ENCODE measurements at regions not wholly inside any gene's neighbourhood (a gene's known extent, or its start where the extent isn't known, plus 50 kb on each side); places are given as distances from the start of the nearest gene placed in this dataset.

- H3K4me2 ChIP-seq = no peak overlapping the region
- peaks cover 22% of the 10 kb centered on the region for H3K4me1 ChIP-seq (ENCODE audit: insufficient read depth)
- no peak for TF ChIP-seq EZH2phosphoT487 (IDR thresholded peaks at IDR 0.05; ENCODE audit: low read depth, severe bottlenecking, unreplicated experiment)
- no peak for TF ChIP-seq EZH2 (IDR thresholded peaks at IDR 0.05; ENCODE audit: borderline replicate concordance)
- TF ChIP-seq, protein P1, sequence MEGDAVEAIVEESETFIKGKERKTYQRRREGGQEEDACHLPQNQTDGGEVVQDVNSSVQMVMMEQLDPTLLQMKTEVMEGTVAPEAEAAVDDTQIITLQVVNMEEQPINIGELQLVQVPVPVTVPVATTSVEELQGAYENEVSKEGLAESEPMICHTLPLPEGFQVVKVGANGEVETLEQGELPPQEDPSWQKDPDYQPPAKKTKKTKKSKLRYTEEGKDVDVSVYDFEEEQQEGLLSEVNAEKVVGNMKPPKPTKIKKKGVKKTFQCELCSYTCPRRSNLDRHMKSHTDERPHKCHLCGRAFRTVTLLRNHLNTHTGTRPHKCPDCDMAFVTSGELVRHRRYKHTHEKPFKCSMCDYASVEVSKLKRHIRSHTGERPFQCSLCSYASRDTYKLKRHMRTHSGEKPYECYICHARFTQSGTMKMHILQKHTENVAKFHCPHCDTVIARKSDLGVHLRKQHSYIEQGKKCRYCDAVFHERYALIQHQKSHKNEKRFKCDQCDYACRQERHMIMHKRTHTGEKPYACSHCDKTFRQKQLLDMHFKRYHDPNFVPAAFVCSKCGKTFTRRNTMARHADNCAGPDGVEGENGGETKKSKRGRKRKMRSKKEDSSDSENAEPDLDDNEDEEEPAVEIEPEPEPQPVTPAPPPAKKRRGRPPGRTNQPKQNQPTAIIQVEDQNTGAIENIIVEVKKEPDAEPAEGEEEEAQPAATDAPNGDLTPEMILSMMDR (IDR thresholded peaks at IDR 0.05; ENCODE audit: poor library complexity) = no peak
- H3K79me2 ChIP-seq = no peaks in the 10 kb centered on the region
- no peak overlapping the region for H2AFZ ChIP-seq
- WGBS (ENCODE audit: low lambda C conversion rate, missing lambda C conversion rate) = 33% methylated on average over 3 of the region's 4 CpGs
- no peaks in the 10 kb centered on the region for H3K9me3 ChIP-seq (ENCODE audit: low read depth)
- no peaks in the 10 kb centered on the region for H3K36me3 ChIP-seq (replicated peaks; ENCODE audit: insufficient read depth, low read depth)
- no peak overlapping the region for H3K4me3 ChIP-seq
- no peaks in the 10 kb centered on the region for H3K9me2 ChIP-seq (replicated peaks; ENCODE audit: insufficient read depth)
- no peaks in the 10 kb centered on the region for H3K27me3 ChIP-seq
- peak overlapping the region; percentile 50 for H3K27ac ChIP-seq
- peak; percentile 25 for DNase-seq (ENCODE audit: low spot score)
- no peaks in the 10 kb centered on the region for H4K20me1 ChIP-seq (ENCODE audit: insufficient read depth, poor library complexity, severe bottlenecking)
Observed at GRCh38 chr2:120859128-120859527, 123.5 kb downstream of the GLI2 start.

DNA sequence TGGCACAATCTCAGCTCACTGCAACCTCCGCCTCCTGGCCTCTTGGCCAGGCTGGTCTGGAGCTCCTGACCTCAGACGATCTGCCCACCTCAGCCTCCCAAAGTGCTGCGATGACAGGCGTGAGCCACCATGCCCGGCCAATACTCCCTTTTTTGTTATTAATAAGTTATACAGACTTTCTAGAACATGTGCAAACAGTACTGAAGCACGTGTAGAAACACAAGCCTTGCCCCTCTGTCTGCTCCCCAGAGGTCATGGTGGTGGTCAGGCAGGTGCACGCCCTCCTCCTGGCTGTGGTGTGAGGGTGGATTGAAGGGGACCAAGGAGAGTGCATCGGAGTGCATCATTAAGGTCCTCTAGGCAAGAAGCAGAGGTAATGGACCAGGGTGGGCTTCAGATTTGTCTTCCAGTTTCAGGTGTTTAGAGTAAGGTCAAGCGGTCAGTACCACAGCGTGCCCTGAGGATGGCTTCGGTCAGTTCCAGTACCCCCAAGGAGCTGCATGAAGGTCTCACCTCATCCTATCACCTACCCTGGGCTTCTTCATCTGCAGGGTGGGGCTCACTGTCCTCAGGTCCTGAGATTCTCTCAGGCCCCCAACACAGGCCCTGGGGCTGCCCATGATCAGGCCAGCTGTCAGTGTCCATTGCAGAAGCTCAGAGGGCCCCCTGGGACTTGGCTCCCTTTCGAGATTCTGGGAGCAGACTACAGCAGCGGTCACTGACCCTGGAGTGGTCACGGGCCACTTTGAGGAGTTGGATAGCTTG lies 124.3 kb downstream of the GLI2 start:
- H3K36me3 ChIP-seq (replicated peaks; ENCODE audit: insufficient read depth, low read depth) = no peaks in the 10 kb centered on the region
- H3K27ac ChIP-seq = peak overlapping the region; percentile 50
- H3K9me3 ChIP-seq (ENCODE audit: low read depth) = no peaks in the 10 kb centered on the region
- H3K4me1 ChIP-seq (ENCODE audit: insufficient read depth) = peaks cover 22% of the 10 kb centered on the region
- no peak overlapping the region for H2AFZ ChIP-seq
- TF ChIP-seq EZH2 (IDR thresholded peaks at IDR 0.05; ENCODE audit: borderline replicate concordance) (no peak), EZH2phosphoT487 (IDR thresholded peaks at IDR 0.05; ENCODE audit: low read depth, severe bottlenecking, unreplicated experiment) (no peak)
- TF ChIP-seq, protein P1 (IDR thresholded peaks at IDR 0.05; ENCODE audit: poor library complexity) = no peak
- H3K79me2 ChIP-seq = no peaks in the 10 kb centered on the region
- WGBS (ENCODE audit: low lambda C conversion rate, missing lambda C conversion rate) = 94% methylated on average over 14 of the region's 14 CpGs
- H3K4me2 ChIP-seq = no peak overlapping the region
- DNase-seq (ENCODE audit: low spot score) = no peak
- H3K27me3 ChIP-seq = no peaks in the 10 kb centered on the region
- no peak overlapping the region for H3K4me3 ChIP-seq
- no peaks in the 10 kb centered on the region for H4K20me1 ChIP-seq (ENCODE audit: insufficient read depth, poor library complexity, severe bottlenecking)
- no peaks in the 10 kb centered on the region for H3K9me2 ChIP-seq (replicated peaks; ENCODE audit: insufficient read depth)

DNA sequence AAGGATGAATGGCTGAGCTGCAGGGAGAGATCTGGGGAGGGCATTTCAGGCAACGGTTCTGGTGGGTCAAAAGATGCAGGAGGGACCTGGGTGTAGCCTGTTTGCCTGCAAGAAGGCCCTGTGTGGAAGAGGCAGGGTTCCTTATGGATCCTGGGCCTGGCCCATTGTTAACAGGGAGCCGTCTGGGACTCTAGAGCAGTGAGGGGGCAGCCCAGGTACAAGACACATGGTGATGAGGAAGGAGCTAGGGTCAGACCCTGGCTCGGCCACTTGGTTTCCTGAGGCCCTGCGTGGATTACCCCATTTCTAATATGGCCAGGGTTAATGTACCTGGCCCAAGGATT lies 124.9 kb downstream of the GLI2 start:
- no peak overlapping the region for H3K27ac ChIP-seq
- WGBS (ENCODE audit: low lambda C conversion rate, missing lambda C conversion rate) = 99% methylated on average over 4 of the region's 4 CpGs
- H4K20me1 ChIP-seq (ENCODE audit: insufficient read depth, poor library complexity, severe bottlenecking) = no peaks in the 10 kb centered on the region
- H3K9me2 ChIP-seq (replicated peaks; ENCODE audit: insufficient read depth) = no peaks in the 10 kb centered on the region
- H3K79me2 ChIP-seq = no peaks in the 10 kb centered on the region
- H3K36me3 ChIP-seq (replicated peaks; ENCODE audit: insufficient read depth, low read depth) = no peaks in the 10 kb centered on the region
- H3K4me3 ChIP-seq = no peak overlapping the region
- no peak for DNase-seq (ENCODE audit: low spot score)
- no peaks in the 10 kb centered on the region for H3K27me3 ChIP-seq
- H2AFZ ChIP-seq = no peak overlapping the region
- H3K9me3 ChIP-seq (ENCODE audit: low read depth) = no peaks in the 10 kb centered on the region
- TF ChIP-seq EZH2 (IDR thresholded peaks at IDR 0.05; ENCODE audit: borderline replicate concordance) (no peak), EZH2phosphoT487 (IDR thresholded peaks at IDR 0.05; ENCODE audit: low read depth, severe bottlenecking, unreplicated experiment) (no peak)
- TF ChIP-seq, protein P1 (IDR thresholded peaks at IDR 0.05; ENCODE audit: poor library complexity) = no peak
- peaks cover 22% of the 10 kb centered on the region for H3K4me1 ChIP-seq (ENCODE audit: insufficient read depth)
- no peak overlapping the region for H3K4me2 ChIP-seq
